DMS114 treated with DMSO at 0.1 percent for 48 hours (cell line): ENCODE measurements at regions not wholly inside any gene's neighbourhood (a gene's known extent, or its start where the extent isn't known, plus 50 kb on each side); places are given as distances from the start of the nearest gene placed in this dataset.

Experiments used
- DNase-seq: peaks from one replicate; lab custom pipeline; 2025; ENCODE audit not compliant: unreplicated experiment; lab: John Stamatoyannopoulos, UW

GRCh38 chr2:16148632-16149348 is 208.4 kb downstream of the MYCN start:
- DNase-seq = no peak

- DNase-seq = no peak
Observed at GRCh38 chr2:16142383-16143361, 202.3 kb downstream of the MYCN start.

- DNase-seq = no peak
Observed at GRCh38 chr2:16141641-16141921, 201.2 kb downstream of the MYCN start.

- DNase-seq = no peak
Observed at GRCh38 chr2:16140771-16141640, 200.7 kb downstream of the MYCN start.

GRCh38 chr2:16139663-16140615 is 199.6 kb downstream of the MYCN start:
- DNase-seq = no peak

GRCh38 chr2:16138811-16139662 is 198.7 kb downstream of the MYCN start:
- no peak for DNase-seq

GRCh38 chr2:16137080-16137755 is 196.9 kb downstream of the MYCN start:
- DNase-seq = no peak

GRCh38 chr2:16136461-16137035 is 196.2 kb downstream of the MYCN start:
- DNase-seq = no peak

GRCh38 chr2:16135913-16136310 is 195.6 kb downstream of the MYCN start:
- no peak for DNase-seq

GRCh38 chr2:16135196-16135912 is 195.0 kb downstream of the MYCN start:
- no peak for DNase-seq

- no peak for DNase-seq
Observed at GRCh38 chr2:16134436-16135165, 194.3 kb downstream of the MYCN start.

GRCh38 chr2:16130906-16131400 is 190.6 kb downstream of the MYCN start:
- DNase-seq = no peak

GRCh38 chr2:16130541-16130880 is 190.2 kb downstream of the MYCN start:
- no peak for DNase-seq

GRCh38 chr2:16129716-16130540 is 189.6 kb downstream of the MYCN start:
- DNase-seq = no peak

GRCh38 chr2:16128746-16129610 is 188.6 kb downstream of the MYCN start:
- no peak for DNase-seq
